Tongue (tissue), 1 donor: ENCODE measurements at regions not wholly inside any gene's neighbourhood (a gene's known extent, or its start where the extent isn't known, plus 50 kb on each side); places are given as distances from the start of the nearest gene placed in this dataset.

ENCODE experiments used
- DNase-seq: peaks from one replicate; pipeline ENCODE4 v3.0.0-alpha.2; 2015

DNA sequence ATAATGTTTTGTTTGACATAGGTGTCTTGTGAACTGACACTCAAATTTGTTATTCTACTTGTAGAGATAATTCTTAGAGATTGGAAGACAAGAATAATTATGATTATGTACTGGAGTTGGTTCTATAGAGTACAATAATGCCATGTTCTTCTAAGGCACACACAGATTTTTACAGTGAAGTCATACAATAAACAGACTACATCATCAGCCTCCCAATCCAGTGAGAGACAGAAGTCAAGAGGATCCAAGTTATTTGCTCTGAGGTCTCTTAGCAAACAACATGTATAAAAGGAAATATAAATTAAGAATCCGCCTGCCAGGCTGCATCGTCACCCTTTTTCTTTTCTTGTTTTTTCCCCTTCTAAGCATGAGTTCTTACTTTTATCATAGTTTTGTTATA is 613.5 kb upstream of the SETBP1 start:
- DNase-seq = peak; percentile 20

DNA sequence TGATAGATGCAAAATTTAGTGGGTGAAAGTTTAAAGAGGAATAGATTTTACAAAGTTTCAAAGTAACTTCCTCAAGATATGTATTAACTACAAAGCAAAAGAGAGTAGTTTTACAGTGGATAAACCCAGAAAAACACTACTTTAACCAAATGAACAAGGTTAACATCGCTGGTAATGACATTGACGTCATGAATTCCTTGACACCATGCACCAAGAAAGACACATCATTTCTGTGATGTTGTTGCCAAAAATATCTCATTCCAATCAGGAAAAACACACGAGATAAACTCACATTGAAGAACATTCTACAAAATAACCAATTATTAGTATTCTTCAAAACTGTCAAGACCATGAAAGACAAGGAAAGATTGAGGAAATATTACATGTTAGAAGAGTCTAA is 605.6 kb upstream of the SETBP1 start:
- DNase-seq = no peak

DNA sequence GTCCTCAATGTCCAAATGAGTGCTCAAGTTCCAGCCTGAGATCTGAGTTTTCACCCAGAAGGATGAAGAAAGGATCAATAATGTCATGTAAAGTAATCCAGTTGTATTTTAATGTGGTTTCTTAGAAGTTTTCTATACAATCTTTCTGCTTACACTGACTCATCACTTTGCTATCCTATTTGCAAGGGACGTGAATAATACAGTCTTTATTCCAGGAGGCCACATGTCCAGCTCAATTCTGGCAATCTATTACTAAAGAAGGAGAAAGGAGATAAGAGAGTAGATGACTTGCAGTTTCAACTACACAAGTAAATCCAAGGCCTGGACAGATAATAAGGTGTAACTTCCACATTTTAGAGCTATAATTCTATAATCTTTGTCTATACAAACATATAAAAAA is 601.1 kb upstream of the SETBP1 start:
- DNase-seq = no peak

- DNase-seq = no peak
Observed at GRCh38 chr18:44080054-44080453, 600.6 kb upstream of the SETBP1 start.

- no peak for DNase-seq
Observed at GRCh38 chr18:44089732-44090131, 591.0 kb upstream of the SETBP1 start.

GRCh38 chr18:44090453-44090852 is 590.2 kb upstream of the SETBP1 start:
- no peak for DNase-seq

- peak; percentile 5 for DNase-seq
Observed at GRCh38 chr18:44093253-44093652, 587.4 kb upstream of the SETBP1 start.

GRCh38 chr18:44096016-44096415 is 584.7 kb upstream of the SETBP1 start:
- no peak for DNase-seq

DNA sequence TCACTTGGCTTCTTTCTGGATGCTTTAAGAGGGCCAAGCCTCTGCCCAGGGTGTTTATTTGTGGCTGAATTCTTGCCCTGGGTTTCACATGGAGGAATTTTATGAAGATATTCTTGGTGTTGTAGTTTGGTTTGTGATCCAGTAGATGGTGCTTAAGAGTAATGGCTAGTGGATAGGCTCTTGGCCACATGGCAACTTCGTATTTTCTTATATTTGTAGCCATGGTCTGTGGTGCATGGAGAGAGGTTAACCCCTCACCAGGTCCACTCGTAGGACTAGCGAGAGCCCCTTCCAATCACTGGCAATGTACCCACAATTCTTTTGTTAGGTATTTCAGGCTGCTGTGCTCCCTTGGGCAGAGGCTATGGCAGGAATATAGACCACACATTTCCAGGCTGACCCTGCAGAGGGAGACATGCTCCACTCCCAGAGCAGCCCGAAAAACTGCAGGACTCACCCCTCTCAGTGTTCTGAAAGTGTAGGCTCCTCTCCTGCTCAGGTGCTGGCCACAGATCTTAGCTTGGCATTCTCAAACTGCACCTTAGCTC is 582.1 kb upstream of the SETBP1 start:
- DNase-seq = no peak

DNA sequence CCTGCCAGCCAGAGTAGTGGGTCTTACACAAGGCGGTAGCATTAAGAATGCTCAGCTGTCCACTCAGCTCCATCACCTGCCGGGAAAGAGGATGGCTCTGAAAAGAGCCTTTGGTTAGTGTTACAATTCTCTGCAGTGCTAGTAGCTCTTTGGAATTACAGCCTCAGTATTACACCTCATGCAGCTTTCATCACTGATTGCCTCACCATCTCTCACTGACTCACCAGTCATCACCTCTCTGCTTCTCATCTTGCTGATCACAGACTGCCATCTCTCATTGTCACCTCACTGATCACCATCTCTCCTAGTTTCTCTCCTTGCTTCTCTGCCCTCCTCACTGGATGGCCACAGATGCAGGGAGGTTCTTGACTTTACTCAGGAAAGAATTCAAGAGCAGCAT is 573.5 kb upstream of the SETBP1 start:
- no peak for DNase-seq

DNA sequence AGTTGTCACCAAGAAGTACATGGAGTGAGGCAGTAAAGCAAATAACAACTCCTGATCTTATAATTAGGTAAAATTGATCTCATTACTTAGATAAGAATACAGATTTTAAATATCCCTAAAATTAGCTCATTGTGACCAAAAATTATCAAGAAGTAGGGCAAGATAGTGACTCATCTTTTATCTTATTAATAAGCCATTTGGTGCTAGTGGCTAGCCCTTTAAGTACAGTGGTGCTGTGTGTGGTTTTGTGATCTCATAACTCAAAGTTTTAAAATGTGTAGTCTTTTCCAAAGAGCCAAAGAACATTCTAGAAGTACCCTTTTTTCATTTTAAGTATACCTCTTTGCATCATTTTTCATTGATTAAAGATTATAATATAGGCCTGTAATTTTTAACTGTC is 569.4 kb upstream of the SETBP1 start:
- no peak for DNase-seq

DNA sequence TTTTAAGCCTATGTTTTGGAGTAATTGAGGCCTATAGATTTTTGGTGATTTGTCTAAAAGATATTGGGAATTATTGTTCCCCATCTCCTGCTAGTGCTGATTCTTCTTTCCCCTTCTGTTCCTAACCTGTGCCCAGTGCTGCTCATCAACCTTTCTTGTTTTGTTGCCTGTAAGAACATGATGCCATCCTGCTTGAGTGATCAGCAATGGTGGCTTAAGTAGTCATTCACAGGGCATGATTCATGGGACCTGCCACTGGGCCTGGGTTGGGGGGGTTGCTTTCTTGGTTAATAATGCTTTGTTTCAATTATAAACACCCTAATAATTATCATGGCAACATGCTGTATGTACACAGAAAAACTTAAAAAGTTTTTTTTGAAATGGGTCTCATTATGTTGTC is 562.9 kb upstream of the SETBP1 start:
- no peak for DNase-seq

GRCh38 chr18:44119607-44120006 is 561.1 kb upstream of the SETBP1 start:
- no peak for DNase-seq

GRCh38 chr18:44123743-44124142 is 556.9 kb upstream of the SETBP1 start:
- DNase-seq = no peak

- no peak for DNase-seq
Observed at GRCh38 chr18:44125446-44125845, 555.2 kb upstream of the SETBP1 start.

GRCh38 chr18:44126598-44126997 is 554.1 kb upstream of the SETBP1 start:
- no peak for DNase-seq

GRCh38 chr18:44128365-44128764 is 552.3 kb upstream of the SETBP1 start:
- no peak for DNase-seq

GRCh38 chr18:44130376-44130942 is 550.2 kb upstream of the SETBP1 start:
- DNase-seq = peak; percentile 80

DNA sequence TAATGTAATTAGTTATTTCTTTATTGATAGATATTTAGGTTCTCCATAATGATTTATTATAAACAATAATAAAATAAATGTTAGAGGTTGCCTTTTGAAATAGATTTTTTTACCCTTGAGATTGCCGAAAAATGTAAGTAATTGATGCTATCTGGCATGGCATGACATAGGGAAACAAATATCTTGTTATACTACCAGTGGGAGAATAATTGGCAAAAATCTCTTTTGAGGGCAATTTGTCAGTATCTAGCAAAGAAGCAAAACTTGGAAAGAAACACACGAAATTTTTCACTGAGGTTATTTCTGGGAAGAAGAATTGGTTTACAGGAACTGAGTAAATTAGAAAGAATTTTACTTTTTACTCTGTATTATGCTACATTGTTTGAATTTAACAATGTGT is 547.2 kb upstream of the SETBP1 start:
- DNase-seq = no peak

GRCh38 chr18:44134447-44134846 is 546.2 kb upstream of the SETBP1 start:
- DNase-seq = no peak

DNA sequence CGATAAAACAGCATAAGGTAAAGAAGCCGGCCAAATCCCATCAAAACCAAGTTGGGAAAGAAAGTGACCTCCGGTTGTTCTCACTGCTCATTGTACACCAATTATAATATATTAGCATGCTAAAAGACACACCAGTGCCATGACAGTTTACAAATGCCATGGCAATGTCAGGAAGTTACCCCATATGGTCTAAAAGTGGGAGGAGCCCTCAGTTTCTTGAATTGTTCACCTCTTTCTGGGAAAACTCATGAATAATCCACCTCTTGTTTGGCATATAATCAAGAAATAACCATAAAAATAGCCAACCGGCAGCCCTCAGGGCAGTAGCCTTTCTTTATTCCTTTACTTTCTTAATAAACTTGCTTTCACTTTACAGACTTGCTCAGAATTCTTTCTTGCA is 544.9 kb upstream of the SETBP1 start:
- no peak for DNase-seq

GRCh38 chr18:44136326-44136725 is 544.4 kb upstream of the SETBP1 start:
- no peak for DNase-seq

GRCh38 chr18:44143072-44143471 is 537.6 kb upstream of the SETBP1 start:
- DNase-seq = no peak

GRCh38 chr18:44149706-44150105 is 531.0 kb upstream of the SETBP1 start:
- DNase-seq = no peak

DNA sequence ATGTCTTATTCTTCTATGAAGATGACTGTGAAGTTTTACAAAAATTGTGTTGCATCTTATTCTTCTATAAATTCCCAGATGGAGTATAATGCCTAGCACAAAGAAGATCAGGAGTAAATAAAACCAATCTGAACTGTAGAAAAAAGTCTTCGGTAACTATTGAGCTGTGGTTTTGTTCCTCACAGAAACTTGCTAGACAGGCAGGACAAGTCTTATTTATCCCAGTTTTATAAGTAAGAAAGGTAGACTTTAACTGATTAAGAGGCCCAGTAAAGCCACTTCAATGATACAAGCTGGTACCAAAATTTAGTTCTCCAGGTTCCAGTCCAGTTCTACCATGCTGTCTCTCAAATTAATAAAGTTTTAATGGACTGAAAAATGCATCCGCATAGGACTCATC is 526.7 kb upstream of the SETBP1 start:
- DNase-seq = no peak
